Endothelial cell of umbilical vein (primary cell): ENCODE measurements at regions not wholly inside any gene's neighbourhood (a gene's known extent, or its start where the extent isn't known, plus 50 kb on each side); places are given as distances from the start of the nearest gene placed in this dataset.

Source experiments
- BruUV-seq: library from RNA; stranded (reverse); fragments of 400-500 nt; replicated peaks from 2 replicates; lab custom pipeline; 2021; lab: Mats Ljungman, UMichigan
- CTCF ChIA-PET: fragments of 300-600, 350-600 bp; sonication (Branson Sonifier 250); formaldehyde crosslinking; loops from one replicate; lab custom pipeline; 2021; ENCODE audit warnings: antibody characterized with exemption, inconsistent platforms; lab: Charles Lee
- POLR2A ChIA-PET: fragments of 300-600, 350-600 bp; sonication (Branson Sonifier 250); formaldehyde crosslinking; loops from one replicate; lab custom pipeline; 2021; ENCODE audit warnings: antibody characterized with exemption, inconsistent platforms; lab: Charles Lee
- DNase-seq: peaks from one replicate; pipeline ENCODE4 v3.0.0-alpha.2; 2011; ENCODE audit warnings: low read depth, low spot score
- FAIRE-seq: peaks from 2 replicates; lab custom pipeline; 2011; peaks lifted over from hg19 to GRCh38; lab: Jason Lieb, UNC
- H2AFZ ChIP-seq: 2 replicates; pipeline ENCODE4 v1.6.0; 2012; ENCODE audit warnings: low read depth, low read length, control low read depth, inconsistent platforms
- H3K27ac ChIP-seq: 2 replicates; pipeline ENCODE4 v1.5.1; 2011; ENCODE audit warnings: low read depth, mild to moderate bottlenecking, control low read depth, low read length, moderate library complexity; ENCODE audit not compliant: insufficient read depth
- H3K27me3 ChIP-seq, 2 experiments: 2 replicates each; pipeline versions ENCODE4 v1.6.0 to v1.6.1; 2011; ENCODE audit warnings: low read length in 2 of 2, mixed read lengths in 1 of 2; ENCODE audit not compliant: control insufficient read depth in 2 of 2, insufficient read depth in 2 of 2
- H3K36me3 ChIP-seq, 2 experiments: 2 replicates in 1 of 2; 3 replicates in 1 of 2; pipeline ENCODE4 v1.5.1; 2011; ENCODE audit warnings: low read length in 2 of 2, mild to moderate bottlenecking in 1 of 2, moderate library complexity in 1 of 2; ENCODE audit not compliant: control insufficient read depth in 2 of 2, insufficient read depth in 2 of 2; ENCODE audit errors: extremely low read depth in 1 of 2
- H3K4me1 ChIP-seq: 3 replicates; pipeline ENCODE4 v1.5.1; 2011; ENCODE audit warnings: mild to moderate bottlenecking, low read length; ENCODE audit not compliant: control insufficient read depth, insufficient read depth; ENCODE audit errors: extremely low read depth
- H3K4me2 ChIP-seq: 2 replicates; pipeline ENCODE4 v1.6.1; 2011; ENCODE audit warnings: low read length, control low read depth, mixed read lengths; ENCODE audit not compliant: insufficient read depth
- H3K4me3 ChIP-seq, 3 experiments: fragments of 200-600 bp in 1 of 3; sonication (generic), shearing (Covaris generic) in 1 of 3; replicated peaks in 1 of 3; 2 replicates each; pipeline ENCODE4 v1.5.1; 2011 to 2016; ENCODE audit warnings: control low read depth in 3 of 3, low read length in 3 of 3, mild to moderate bottlenecking in 2 of 3, inconsistent platforms in 1 of 3, low read depth in 1 of 3, moderate library complexity in 1 of 3; ENCODE audit not compliant: insufficient read depth in 1 of 3
- H3K79me2 ChIP-seq: 2 replicates; pipeline ENCODE4 v1.6.0; 2012; ENCODE audit warnings: low read length, inconsistent platforms; ENCODE audit not compliant: control insufficient read depth, insufficient read depth
- H3K9ac ChIP-seq: replicated peaks from 2 replicates; pipeline ENCODE3; 2011; ENCODE audit warnings: low read length, control low read depth; ENCODE audit not compliant: insufficient read depth; ENCODE audit errors: extremely low read depth
- H3K9me1 ChIP-seq: replicated peaks from 3 replicates; pipeline ENCODE4 v1.6.0; 2011; ENCODE audit warnings: mild to moderate bottlenecking, low read length; ENCODE audit not compliant: control insufficient read depth, insufficient read depth; ENCODE audit errors: extremely low read depth
- H3K9me3 ChIP-seq: replicated peaks from 2 replicates; pipeline ENCODE4 v1.5.1; 2012; ENCODE audit warnings: low read length, inconsistent platforms; ENCODE audit not compliant: control insufficient read depth, insufficient read depth
- H4K20me1 ChIP-seq: replicated peaks from 2 replicates; pipeline ENCODE3; 2011; ENCODE audit warnings: mild to moderate bottlenecking, low read length; ENCODE audit not compliant: control insufficient read depth, insufficient read depth; ENCODE audit errors: extremely low read depth
- CTCF ChIP-seq, 2 donors: IDR thresholded peaks; 1 replicate in 1 of 2; 2 replicates in 1 of 2; pipeline ENCODE4 v1.5.1; 2011; ENCODE audit warnings: low read length in 2 of 2, mild to moderate bottlenecking in 2 of 2, moderate library complexity in 2 of 2, control low read depth in 1 of 2, inconsistent platforms in 1 of 2, low read depth in 1 of 2; ENCODE audit not compliant: insufficient read depth in 1 of 2; ENCODE audit errors: extremely low read depth in 1 of 2
- EZH2 ChIP-seq: IDR thresholded peaks from 2 replicates; pipeline ENCODE4 v1.6.1; 2012; ENCODE audit warnings: borderline replicate concordance, low read depth, mild to moderate bottlenecking, moderate library complexity, low read length, inconsistent platforms; ENCODE audit not compliant: severe bottlenecking
- FOS ChIP-seq: IDR thresholded peaks from 2 replicates; pipeline ENCODE4 v1.6.1; 2011; ENCODE audit warnings: mild to moderate bottlenecking, low read length, moderate library complexity, borderline replicate concordance; ENCODE audit not compliant: insufficient read depth
- GATA2 ChIP-seq: IDR thresholded peaks from 2 replicates; pipeline ENCODE4 v1.7.0; 2011; ENCODE audit warnings: low read depth, mild to moderate bottlenecking, moderate library complexity, mixed read lengths, low read length; ENCODE audit not compliant: insufficient read length, insufficient read depth
- JUN ChIP-seq: IDR thresholded peaks from 2 replicates; pipeline ENCODE4 v1.6.1; 2011; ENCODE audit warnings: borderline replicate concordance, low read depth; ENCODE audit not compliant: insufficient read length, insufficient read depth
- MAX ChIP-seq: IDR thresholded peaks from 2 replicates; pipeline ENCODE4 v1.6.1; 2011; ENCODE audit not compliant: insufficient read depth, insufficient read length
- MYC ChIP-seq: IDR thresholded peaks from one replicate; pipeline ENCODE4 v1.6.1; 2011; ENCODE audit warnings: mild to moderate bottlenecking, low read depth, low read length
- POLR2A ChIP-seq: IDR thresholded peaks from 2 replicates; pipeline ENCODE4 v1.6.1; 2012; ENCODE audit warnings: low read depth, mild to moderate bottlenecking, control low read depth, low read length
- POLR2AphosphoS5 ChIP-seq: IDR thresholded peaks from 2 replicates; pipeline ENCODE4 v1.6.1; 2012; ENCODE audit warnings: low read depth, mild to moderate bottlenecking, control low read depth, low read length, moderate library complexity; ENCODE audit not compliant: insufficient read depth
- dilution Hi-C: fragments of 300-500 bp; cut with MboI; formaldehyde crosslinking; loops from one replicate; pipeline ENCODE4 v1.15.0; 2019; ENCODE audit warnings: low sequenced_read_pairs; ENCODE audit not compliant: extremely low pct_ligation_motif_present
- intact Hi-C: fragments of 100-400 bp; cut with micrococcal nuclease; formaldehyde crosslinking; loops from one replicate; pipeline ENCODE4 v1.10.0; 2022

DNA sequence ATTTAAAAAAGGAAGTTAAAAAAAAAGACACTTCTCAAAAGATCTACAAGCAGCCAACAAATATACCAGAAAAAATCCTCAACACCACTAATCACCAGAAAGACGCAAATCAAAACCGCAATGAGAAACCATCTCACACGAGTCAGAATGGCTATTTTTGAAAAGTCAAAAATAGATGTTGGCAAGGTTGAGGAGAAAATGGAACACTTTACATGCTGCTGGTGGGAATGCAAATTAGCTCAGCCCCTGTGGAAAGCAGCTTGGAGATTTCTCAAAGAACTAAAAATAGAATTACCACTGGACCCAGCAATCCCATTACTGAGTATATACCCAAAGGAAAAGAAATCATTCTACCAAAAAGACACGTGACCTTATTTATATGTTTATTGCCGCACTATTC is 574.7 kb upstream of the ADAMTS9 start:
- TF ChIP-seq POLR2AphosphoS5 (no peak), MAX (no peak), GATA2 (no peak), JUN (no peak), POLR2A (no peak), MYC (no peak), CTCF (IDR thresholded peaks at IDR 0.05; ENCODE audit: extremely low read depth in 1 of 2, insufficient read depth in 1 of 2, low read depth in 1 of 2, low read length in 2 of 2) (no peak), FOS (no peak), EZH2 (no peak)
- Histone ChIP-seq H3K27me3 (peaks cover 7% of the 10 kb centered on the region in 2 experiments), H3K4me2 (no peak overlapping the region), H4K20me1 (no peaks in the 10 kb centered on the region), H3K27ac (no peak overlapping the region), H3K36me3 (no peaks in the 10 kb centered on the region), H3K9me1 (no peaks in the 10 kb centered on the region), H3K79me2 (no peaks in the 10 kb centered on the region), H3K4me3 (no peak overlapping the region), H3K9me3 (no peaks in the 10 kb centered on the region), H2AFZ (no peak overlapping the region), H3K4me1 (no peaks in the 10 kb centered on the region), H3K9ac (no peak overlapping the region)
- intact Hi-C loops (no loop called here), dilution Hi-C loops (no loop called here)
- POLR2A ChIA-PET: no interaction called here
- FAIRE-seq (no peak), DNase-seq (no peak)
- CTCF ChIA-PET: no interaction called here
- BruUV-seq: no TSS peak
